HG03439 (cell line): ENCODE measurements at regions not wholly inside any gene's neighbourhood (a gene's known extent, or its start where the extent isn't known, plus 50 kb on each side); places are given as distances from the start of the nearest gene placed in this dataset.

Experiments
- ATAC-seq: cut with Tn5 transposase; IDR thresholded peaks from one replicate; pipeline ENCODE4 v1.9.1; 2021; ENCODE audit warnings: mild to moderate bottlenecking, moderate library complexity; ENCODE audit not compliant: unreplicated experiment

DNA sequence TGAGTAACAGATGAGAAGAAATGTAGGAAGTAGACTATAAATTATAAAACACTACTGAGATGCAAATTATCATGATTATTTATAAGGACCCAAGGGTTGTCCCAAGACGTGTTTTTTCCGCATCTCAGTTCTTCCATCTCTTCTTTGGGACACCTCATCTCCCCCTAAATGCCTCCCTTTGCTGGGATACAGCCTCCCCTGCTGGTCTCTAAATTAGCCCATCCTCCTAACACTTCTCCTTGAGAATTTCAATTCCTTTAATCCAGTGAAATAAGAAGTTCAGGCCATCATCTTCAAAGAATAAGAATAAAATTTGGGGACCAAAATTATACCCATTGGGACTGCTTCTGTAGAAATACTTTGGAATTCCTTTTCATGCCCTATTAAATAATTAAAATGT is 667.0 kb downstream of the BCL11B start:
- no peak for ATAC-seq

DNA sequence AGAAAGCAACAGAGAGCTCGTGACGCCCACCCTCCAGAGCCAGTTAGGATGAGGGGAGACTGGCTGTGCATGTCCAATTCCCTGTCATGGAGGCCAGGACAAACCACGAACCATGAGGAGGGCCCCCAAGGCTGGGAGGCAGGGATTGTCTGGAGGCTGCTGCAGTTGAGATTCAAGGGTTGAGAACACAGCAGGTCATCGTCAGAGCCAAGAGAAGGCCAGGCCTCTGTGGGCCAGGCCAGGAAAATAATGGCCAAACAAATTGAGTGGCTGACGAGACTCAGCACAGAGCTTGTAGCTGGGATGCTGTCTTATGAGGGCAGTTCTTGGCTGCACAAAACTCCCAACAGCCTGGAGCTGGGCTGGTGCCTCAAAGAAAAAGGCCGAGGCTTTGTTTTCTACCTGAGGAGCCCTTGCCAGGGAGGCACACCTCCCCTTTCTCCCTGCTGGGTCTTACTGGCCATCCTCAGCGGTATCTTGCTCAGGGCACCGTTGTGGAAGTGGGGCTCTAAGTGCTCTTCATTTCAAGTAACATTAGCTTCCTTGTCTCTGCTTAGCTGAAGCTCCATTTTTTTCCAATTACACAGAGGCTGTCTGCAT is 665.9 kb downstream of the BCL11B start:
- ATAC-seq: no peak

DNA sequence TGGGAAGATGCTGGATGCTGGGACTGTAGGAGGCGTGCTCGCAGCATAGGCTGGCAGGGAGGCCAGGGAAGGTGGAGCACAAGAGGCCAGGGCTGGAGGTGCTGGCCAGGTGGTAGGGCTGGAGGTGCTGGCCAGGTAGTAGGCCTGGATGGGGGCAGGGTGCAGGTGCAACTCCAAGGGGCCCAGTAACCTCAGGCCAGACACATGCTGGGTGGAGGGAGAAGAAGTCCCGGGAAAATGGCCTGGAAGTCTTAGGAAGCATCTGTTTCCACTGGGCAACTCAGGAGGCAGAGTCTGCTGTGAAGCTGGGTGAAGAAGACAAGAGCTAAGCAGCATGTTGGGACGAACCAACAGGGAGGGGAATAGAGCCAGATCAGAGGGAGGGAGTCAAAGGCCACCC is 665.2 kb downstream of the BCL11B start:
- ATAC-seq: no peak

DNA sequence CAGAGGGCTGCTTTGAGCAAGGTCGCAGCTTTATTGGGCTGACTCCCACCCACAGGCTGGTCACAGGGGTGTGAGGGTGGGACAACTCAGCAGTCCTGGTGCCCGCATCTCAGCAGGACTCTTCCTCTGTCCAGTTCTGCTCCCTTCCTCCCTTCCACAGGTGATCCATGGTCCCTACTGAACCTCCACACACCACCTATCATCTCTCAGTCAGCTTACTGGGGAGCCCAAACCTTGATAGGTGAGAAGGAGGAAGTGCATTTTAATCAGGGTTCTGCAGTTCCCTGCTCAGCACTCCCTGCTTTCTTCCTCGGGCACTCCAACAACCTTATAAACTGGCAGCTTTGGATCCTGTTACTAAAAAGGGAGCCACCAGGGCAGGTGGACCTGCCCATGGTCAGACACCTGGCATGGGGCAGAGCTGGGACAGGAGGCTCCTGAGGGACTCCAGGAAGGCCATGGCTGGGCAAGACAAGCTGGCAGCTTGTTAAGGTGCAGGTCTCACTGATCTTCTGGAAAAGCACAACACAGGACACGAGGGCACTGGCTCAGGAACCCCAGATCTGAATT is 664.6 kb downstream of the BCL11B start:
- no peak for ATAC-seq

DNA sequence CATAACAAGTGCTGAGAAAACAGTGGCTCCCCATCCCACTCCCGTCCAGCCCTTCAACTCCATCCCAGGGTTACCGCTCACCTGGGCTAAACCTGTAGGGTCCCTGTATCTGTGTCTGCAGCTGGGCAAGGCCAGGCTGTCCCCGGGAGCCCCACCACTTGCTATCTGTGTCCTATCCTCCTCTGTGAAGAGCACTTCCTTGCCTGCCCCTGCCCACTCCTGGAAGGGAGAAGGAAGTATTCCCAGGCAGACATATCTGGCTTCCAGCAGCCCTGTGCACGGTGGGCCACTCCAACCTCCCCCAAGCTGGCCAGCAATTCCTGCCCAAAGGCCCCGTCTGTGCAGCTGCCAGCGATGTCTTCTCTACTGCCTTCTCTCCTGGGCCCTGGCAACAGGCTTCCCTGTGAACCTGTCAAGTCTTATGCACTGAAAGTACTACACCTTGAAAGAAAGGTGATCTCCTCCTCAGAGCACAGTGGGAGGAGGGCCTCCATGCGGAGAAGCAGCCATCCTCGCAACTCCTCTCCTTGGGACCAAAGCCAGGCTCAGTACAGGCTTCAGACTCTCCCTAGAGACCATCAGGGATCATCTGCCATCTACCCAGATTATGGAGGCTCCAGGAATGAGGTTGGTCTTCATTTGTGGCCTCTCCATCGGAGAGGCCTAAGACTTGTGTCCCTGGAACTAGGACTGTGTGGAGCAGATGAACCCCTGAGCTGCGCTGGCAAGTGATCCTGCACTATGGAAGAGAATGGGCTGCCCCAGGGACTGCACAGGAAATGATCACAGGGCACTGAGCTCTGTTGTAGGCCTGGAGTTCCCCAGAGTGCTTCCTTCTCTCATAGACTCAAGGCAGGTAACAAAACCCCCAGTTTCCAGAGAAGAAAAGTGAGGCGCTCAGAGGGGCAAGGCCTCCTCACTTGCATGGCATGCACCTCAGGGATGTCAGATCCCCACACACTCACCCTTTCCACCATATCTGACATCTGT is 663.6 kb downstream of the BCL11B start:
- ATAC-seq: no peak

DNA sequence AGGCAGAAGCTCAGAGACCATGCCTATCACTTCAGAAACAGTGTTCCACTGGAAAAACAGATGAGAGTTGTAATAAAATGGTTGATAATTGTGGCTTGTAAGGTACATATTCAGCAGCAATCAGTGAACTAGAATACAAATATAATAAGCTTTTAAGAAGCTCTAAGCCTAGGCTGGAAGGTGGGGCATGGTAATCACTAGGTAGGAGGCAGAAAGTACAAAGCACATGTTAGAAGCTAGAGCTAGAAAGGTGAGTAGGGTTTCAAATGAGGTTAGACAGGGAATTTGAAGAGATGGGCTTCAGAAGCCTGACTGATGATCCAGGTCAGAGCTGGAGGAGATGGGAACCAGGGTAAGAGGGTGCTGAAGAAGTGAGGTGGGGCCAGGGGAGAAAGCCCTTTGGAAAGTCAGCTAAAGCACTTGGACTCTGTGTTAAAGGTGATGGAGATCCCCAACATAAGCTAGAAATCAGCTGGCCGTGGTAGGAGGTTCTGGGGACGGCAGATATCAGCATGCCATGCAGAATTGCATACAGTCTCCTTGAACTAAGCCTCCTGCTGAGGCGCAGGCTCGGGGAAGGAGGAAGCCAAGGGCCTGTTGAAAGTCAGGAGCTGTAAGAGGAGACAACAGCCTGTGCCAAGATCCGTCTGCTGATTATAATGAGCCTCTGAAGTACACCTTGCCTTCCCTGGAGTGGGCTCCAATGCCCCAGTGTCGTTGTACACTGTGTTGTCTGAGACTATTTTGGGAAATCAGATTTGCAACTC is 659.4 kb downstream of the BCL11B start:
- ATAC-seq: no peak

DNA sequence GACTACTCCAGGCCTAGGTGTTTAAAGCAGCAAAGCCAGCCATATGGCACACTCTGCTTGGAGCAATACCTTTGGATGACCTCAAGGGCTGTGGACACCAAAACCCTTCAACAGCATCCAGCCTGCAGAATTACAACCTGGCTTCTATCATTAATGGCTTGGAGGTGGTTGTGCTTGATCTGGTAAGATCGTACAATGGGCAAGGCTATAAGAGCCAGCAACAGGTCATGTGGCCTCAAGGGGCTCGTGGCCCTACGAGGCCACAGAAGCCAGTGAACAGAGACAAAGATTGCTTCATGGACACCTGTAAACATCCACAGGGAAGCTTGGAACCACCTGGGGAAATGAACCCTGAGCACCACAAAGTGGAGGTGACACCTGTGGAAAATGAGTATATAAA is 657.3 kb downstream of the BCL11B start:
- no peak for ATAC-seq

DNA sequence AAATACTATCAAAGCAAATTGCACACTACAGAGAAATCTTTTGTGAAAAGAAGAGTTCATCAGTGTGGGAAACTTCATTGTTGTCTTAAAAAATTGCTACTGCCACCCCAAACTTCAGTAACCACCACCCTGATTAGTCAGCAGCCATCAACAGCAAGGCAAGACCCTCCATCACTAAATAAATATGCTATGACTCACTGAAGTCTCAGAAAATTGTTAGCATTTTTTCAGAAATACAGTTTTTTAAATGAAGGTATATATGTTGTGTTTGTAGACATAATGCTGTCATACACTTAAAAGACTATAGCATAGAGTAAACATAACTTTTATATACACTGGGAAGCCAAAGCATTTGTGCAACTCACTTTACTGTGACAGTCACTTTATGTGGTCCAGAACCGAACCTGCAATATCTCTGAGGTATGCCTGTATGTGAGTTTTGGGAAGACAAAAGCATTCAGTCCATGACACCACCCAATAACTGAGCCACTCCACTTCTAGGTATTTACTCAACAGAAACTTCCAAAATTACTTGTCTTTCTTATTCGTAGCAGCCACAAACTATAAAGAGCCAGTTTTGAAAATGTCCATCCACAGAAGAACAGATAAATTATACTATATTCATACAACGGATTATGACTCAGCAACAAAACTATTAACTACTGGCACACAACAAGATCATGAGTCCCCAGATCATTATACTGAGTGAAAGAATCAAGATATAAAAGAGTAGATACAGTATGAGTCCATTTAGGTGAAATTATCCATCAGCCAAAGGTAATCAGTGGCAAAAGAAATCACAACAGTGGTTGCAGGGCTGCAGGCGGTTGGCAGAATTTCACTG is 649.6 kb downstream of the BCL11B start:
- no peak for ATAC-seq

DNA sequence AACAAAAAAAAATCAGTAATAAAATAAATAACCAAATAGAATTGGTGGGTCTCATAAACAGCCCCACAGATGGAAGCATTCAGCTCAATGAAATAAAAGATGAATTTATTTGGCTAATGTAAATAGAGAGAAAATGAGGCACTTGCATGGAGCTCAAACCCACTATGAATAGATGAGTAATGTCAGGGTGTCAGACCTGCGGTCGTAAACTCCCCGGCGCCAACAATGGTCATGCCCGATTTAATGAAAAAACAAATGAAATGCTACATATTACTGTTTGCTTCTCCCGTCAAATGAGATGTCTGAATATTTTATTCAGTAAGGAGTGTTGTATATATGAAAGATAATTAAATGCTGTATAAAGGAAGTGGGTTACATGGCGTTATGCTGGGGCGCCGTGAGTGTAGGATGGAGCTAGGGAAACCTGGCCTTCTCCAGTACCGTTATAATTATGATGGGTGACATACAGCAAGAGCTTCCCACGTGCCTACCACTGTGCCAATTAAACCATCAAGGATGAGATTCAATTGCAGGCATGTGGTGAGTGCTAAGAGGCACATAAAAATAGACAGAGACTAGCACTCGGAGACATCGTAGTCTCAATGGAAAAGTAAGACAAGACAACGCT is 648.1 kb downstream of the BCL11B start:
- ATAC-seq: no peak

DNA sequence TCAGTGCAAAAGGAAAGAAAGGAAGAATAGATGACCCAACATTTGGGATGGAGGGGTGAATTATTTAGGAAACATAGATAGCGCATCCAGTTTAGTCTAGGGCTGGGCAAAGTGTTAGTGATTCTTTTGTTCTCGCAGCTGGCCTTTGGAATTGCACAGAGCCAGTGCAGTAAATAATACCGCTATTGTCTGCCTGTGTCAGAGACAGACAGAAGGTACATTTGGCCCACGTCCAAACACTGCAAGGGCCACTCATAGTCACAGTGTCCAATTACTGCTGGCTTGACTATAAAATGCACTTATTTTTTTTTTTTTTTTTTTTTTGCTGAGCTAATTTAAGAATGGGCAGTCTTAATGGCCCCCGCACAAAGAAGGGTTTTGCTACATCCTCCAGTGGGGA is 638.6 kb downstream of the BCL11B start:
- ATAC-seq: no peak

DNA sequence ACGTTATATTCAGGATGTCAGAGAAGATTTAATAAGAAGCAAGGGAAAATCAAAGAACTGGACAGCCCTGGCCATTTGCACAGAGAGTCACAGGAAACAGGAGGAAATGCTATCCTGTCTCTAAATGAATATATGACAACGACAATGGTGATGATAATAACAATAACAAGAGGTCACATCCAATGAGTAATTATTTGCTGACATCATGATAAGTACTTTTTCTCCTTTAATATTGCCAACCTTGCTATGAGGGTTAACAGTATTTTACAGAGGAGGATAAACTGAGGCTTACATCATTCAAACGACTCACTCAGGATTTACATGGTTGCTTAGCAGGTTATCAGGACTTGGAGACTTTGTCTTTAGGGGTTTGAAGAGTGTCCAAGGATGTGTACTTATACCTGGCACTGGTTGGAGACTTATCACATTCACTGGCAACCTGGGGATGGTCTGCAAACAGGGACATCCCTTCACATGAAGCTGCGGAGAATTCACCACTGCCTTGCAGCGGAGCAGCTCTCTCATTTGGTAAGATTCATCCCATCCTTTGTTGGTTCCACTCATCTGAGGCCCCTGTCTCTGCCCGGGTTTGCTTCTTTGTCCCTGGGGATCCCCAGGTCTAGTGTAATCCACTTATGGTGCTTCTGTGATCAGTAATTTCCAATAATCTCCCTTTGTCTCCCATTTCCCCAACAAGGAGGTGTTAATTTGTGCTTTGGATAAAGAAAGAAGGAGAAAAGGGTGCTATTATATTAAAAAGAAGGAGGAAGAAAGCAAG is 637.8 kb downstream of the BCL11B start:
- no peak for ATAC-seq

DNA sequence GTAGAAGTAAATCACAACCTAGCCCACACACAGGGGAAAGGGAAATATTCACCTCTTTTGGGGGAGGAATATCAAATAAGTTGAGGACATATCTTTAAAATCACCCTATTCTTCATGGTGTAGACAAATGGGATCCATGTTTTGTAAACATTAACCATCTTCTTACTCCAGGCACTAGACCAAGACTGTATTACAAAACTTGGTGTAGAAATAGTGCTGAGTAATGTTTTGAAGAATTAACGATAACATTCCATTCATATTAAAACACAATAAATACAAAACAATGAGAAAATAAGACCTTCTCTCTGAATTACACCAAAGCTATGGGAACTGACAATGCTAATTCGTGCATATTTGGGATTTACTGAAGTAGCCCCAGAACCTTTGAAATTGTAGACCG is 633.6 kb downstream of the BCL11B start:
- no peak for ATAC-seq

DNA sequence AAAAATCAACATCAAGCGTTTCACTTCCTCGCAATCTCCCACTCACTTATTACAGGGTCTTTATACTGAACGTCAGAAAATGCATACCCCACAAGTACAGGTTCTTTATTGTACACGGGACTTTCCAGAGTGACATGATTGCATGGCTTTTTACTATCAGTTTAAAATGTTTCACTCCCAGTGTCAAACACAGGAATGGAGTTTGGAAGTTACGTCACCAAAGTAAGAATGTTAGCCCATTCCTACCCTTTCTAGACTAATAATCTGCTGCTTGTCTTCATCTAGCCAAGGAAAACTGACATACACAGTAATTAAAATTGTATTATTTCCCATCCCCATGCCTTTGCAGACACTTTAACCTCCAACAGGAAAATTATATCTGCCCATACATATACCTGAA is 624.2 kb downstream of the BCL11B start:
- no peak for ATAC-seq

DNA sequence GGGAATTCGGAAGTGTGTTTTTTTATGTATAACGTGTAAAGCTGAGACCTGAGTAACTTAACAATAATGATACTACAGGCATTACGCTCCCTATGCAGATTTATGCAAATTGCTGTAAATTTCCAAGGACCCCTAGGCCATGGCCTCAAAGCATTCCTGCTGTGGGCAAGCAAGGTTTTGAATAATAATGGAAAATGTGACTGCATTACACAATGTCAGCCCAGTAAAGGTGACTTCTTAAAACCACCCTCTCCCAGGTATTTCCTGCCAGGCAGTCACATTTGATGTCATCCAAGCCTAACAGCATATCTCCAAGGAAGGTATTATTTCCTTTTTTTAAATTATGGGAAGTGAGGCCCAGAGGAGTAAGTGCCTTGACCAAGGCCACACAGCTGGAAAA is 621.0 kb downstream of the BCL11B start:
- ATAC-seq: no peak

DNA sequence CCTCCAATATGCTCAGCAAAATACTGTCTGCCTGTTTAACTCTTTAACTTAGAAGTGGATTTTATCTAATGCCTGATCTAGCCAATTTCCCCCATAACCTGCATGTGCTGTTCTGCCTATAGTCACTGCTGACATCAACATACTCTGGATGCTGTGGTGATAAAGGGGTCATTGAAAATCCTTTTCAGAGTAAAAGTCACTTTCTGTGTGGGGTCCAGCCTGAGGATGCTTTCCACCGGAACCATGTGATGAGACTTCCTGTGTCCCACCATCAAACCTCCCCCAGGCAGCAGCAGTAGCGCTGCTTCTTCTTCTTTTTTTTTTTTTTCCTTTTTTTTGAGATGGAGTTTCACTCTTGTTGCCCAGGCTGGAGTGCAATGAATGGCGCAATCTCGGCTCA is 607.0 kb downstream of the BCL11B start:
- ATAC-seq: no peak

DNA sequence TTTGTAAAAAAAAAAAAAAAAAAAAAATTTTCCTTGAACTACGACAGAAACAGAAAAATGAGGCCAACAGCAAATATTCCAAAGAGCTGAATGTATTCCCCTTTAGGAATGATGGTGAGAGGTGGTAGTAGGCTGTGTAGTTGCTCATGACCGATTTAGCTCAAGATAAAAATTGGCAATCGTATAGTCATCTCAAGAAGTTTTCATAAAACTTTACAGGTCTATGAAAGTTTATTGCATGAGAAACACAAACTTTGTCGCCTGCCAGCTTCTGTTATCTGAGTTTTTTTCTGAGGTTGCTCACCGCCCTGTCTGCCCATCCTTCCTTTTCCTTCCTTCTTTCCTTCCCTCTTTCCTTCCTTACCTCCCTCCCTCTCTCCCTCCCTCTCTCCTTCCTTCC is 605.5 kb downstream of the BCL11B start:
- no peak for ATAC-seq

DNA sequence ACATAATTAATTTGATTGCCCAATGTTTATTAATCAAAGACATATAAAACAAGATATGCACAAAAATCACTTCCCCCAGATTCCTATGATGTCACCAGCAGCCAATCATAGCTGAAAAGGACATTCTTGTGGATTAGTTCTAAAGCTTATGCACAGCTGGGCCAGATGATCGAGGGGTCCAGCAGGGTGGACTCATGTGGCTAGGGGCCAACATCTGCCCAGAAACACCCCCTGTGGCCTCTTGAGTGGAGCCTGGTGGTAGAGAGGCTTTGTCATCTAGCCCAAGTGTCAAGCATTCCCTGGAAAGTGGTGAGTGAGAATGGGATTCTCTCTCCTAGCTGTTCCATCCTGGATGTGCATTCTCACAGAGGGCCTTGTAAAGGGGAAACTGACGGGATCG is 590.0 kb downstream of the BCL11B start:
- ATAC-seq: no peak

DNA sequence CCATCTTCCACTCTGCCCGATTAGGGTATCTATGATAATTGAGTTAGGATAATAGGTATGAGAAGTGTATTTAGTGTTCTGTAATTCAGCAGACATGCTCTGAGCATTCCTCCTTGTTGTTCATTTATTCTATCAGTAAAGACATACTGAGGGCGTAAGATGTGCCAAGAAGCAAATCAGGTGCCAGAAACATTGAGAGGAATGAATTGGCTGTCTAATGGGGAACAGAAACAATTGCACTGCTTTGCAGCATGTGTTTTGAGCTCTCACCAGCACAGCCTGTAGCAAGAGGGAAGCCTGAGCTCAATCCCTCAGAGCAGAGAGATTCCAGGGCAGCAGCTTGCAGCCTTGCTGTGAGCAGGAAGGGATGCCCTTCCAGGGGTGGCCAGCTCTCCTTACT is 589.3 kb downstream of the BCL11B start:
- ATAC-seq: no peak

DNA sequence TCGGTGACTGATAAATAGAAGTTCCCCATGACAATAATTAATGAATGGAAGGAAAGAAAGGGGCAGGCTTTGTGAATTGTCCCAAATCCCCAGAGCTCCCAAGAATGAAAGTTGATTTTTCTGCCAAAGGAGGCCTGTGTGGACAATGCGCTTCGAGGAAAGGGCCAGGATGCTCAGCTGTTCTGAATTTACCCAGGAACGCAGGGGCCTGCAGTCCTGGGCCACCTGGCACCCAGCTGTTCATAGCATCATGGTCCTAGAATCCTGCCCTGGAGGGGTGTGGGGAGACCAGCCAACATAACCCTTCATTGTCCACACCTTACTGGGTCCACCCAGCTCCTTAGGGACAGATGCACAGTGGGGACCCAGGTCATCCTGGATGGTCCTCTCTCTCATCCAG is 587.5 kb downstream of the BCL11B start:
- no peak for ATAC-seq
